ENCODE measurements at regions not wholly inside any gene's neighbourhood (a gene's known extent, or its start where the extent isn't known, plus 50 kb on each side); places are given as distances from the start of the nearest gene placed in this dataset.

DNA sequence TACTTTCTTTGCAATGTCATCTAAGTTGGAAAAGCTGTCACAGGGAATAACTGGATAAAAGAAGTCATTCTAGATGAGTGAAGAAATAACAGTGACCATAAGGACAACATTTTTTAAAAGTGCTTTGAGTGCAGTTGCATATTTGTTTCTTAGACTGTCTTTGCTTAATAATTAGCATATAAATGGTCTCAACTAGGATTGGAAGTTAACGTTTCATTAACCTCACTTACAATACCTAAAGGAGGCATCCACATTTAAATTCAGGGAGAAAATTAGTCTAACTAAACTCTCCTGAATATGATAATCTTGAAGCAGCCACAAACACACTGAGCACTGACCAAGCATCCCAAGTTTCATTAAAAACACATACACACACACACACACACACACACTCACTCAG, 780.7 kb downstream of the PCDH18 start:
- Mint-ChIP-seq H3K27me3 (ENCODE audit: insufficient read depth) (no peaks in the 10 kb centered on the region), H3K4me3 (no peak overlapping the region), H3K4me1 (ENCODE audit: low read depth) (no peaks in the 10 kb centered on the region), H3K27ac (no peak overlapping the region), H3K36me3 (ENCODE audit: low read depth) (no peaks in the 10 kb centered on the region), H3K9me3 (peaks cover 17% of the 10 kb centered on the region)
- TF ChIP-seq, protein P1, sequence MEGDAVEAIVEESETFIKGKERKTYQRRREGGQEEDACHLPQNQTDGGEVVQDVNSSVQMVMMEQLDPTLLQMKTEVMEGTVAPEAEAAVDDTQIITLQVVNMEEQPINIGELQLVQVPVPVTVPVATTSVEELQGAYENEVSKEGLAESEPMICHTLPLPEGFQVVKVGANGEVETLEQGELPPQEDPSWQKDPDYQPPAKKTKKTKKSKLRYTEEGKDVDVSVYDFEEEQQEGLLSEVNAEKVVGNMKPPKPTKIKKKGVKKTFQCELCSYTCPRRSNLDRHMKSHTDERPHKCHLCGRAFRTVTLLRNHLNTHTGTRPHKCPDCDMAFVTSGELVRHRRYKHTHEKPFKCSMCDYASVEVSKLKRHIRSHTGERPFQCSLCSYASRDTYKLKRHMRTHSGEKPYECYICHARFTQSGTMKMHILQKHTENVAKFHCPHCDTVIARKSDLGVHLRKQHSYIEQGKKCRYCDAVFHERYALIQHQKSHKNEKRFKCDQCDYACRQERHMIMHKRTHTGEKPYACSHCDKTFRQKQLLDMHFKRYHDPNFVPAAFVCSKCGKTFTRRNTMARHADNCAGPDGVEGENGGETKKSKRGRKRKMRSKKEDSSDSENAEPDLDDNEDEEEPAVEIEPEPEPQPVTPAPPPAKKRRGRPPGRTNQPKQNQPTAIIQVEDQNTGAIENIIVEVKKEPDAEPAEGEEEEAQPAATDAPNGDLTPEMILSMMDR (IDR thresholded peaks at IDR 0.05), result no peak
- DNase-seq, result no peak

GRCh38 chr4:136750897-136751296, 781.4 kb downstream of the PCDH18 start:
- TF ChIP-seq, protein P1 (IDR thresholded peaks at IDR 0.05), result no peak
- Mint-ChIP-seq H3K27me3 (ENCODE audit: insufficient read depth) (no peaks in the 10 kb centered on the region), H3K36me3 (ENCODE audit: low read depth) (no peaks in the 10 kb centered on the region), H3K27ac (no peak overlapping the region), H3K4me1 (ENCODE audit: low read depth) (no peaks in the 10 kb centered on the region), H3K9me3 (peaks cover 17% of the 10 kb centered on the region), H3K4me3 (no peak overlapping the region)
- DNase-seq, result no peak

DNA sequence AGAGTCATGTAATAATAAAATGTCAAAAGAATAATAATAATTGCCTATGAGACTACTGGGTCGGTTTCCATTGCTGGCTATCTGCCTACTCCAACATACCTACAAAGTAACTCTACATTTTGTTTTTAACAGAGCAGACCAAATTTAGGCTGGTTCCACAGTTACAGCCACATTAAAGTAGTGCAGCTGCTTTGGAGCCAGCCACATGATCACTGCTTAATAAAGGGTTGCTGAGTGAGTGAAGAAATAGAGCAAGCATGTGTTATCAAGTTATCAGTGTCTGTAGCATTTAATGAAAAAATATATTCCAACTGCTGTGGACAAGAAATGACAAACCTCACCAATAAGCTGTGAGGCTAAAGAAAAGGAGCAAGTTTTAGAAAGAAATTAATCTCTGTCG, 782.3 kb downstream of the PCDH18 start:
- no peaks in the 10 kb centered on the region for H3K4me1 Mint-ChIP-seq (ENCODE audit: low read depth)
- H3K4me3 Mint-ChIP-seq, result no peak overlapping the region
- no peaks in the 10 kb centered on the region for H3K27me3 Mint-ChIP-seq (ENCODE audit: insufficient read depth)
- TF ChIP-seq, protein P1 (IDR thresholded peaks at IDR 0.05), result no peak
- no peak for DNase-seq
- peaks cover 21% of the 10 kb centered on the region for H3K9me3 Mint-ChIP-seq
- no peaks in the 10 kb centered on the region for H3K36me3 Mint-ChIP-seq (ENCODE audit: low read depth)
- no peak overlapping the region for H3K27ac Mint-ChIP-seq

DNA sequence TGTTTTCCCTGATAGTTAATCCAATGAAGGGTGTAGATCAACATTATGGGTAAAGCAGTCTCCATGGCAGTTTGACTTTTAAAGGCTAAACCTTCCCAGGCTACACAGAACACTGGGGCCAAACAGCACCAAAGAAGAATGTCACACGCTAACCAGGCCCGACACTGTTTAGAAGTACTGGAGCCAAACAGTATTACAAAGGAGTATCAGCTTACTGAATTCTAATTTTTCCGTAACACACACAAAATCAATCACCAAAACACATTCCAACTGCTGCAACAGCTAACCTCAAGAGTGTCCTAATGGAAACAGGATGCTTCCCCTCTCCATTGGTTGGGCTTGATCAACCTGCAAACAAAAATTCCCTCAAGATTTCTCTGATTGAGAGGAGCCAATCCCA, 783.5 kb downstream of the PCDH18 start:
- Mint-ChIP-seq H3K9me3 (peaks cover 17% of the 10 kb centered on the region; the same call in 1 of the 2 replicates), H3K4me1 (ENCODE audit: low read depth) (no peaks in the 10 kb centered on the region), H3K27ac (no peak overlapping the region), H3K4me3 (no peak overlapping the region), H3K36me3 (ENCODE audit: low read depth) (no peaks in the 10 kb centered on the region), H3K27me3 (ENCODE audit: insufficient read depth) (no peaks in the 10 kb centered on the region)
- TF ChIP-seq, protein P1 (IDR thresholded peaks at IDR 0.05), result no peak
- DNase-seq, result no peak

DNA sequence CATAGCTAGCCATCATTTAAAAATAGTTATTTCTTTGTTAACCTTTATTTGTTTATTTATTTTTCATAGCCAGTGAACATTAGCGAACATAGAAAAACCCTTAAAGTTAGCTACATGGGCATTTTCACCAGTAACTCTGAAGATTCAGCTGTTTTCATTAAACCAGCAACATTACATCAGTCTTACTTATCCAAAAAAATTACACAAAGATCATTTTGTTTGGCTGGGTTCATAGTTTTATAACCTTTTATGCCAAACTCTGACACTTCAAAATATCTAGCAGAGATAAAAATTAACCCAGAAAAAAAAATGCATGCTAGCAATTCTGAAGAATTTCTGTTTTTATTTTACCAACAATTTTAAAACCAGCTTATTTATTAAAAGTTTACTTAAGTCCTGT, 784.1 kb downstream of the PCDH18 start:
- H3K36me3 Mint-ChIP-seq (ENCODE audit: low read depth), result no peaks in the 10 kb centered on the region
- H3K4me3 Mint-ChIP-seq, result no peak overlapping the region
- peaks cover 23% of the 10 kb centered on the region for H3K9me3 Mint-ChIP-seq
- H3K27ac Mint-ChIP-seq, result no peak overlapping the region
- DNase-seq, result no peak
- TF ChIP-seq, protein P1 (IDR thresholded peaks at IDR 0.05), result no peak
- no peaks in the 10 kb centered on the region for H3K27me3 Mint-ChIP-seq (ENCODE audit: insufficient read depth)
- H3K4me1 Mint-ChIP-seq (ENCODE audit: low read depth), result no peaks in the 10 kb centered on the region

DNA sequence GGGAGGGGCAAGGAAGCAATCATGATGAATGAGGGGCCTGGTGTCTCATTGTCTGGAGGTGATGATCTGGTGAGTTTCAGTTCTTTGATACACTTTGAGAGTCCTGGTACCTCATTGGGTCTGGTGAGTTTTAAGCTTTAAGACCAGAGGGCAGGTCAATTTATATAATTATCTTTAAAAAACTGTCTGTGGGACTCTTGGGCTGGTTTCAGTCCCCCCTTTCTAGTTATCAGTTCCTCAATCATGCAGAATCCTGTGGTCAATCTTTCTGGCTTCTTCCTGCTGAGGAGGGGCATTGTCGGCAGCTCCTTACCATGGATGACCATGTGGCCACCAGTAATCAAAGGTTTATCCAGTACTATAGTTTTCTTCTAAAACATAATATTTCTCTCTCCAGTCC, 789.1 kb downstream of the PCDH18 start:
- H3K27ac Mint-ChIP-seq, result no peak overlapping the region
- H3K27me3 Mint-ChIP-seq (ENCODE audit: insufficient read depth), result no peaks in the 10 kb centered on the region; the same call in none of the 2 replicates
- TF ChIP-seq, protein P1 (IDR thresholded peaks at IDR 0.05), result no peak
- no peaks in the 10 kb centered on the region for H3K36me3 Mint-ChIP-seq (ENCODE audit: low read depth)
- H3K9me3 Mint-ChIP-seq, result peaks cover 30% of the 10 kb centered on the region
- no peaks in the 10 kb centered on the region for H3K4me1 Mint-ChIP-seq (ENCODE audit: low read depth)
- H3K4me3 Mint-ChIP-seq, result no peak overlapping the region
- DNase-seq, result no peak

All from HFFc6 (cell line).